Tibial nerve (tissue), 4 donors: ENCODE measurements at regions not wholly inside any gene's neighbourhood (a gene's known extent, or its start where the extent isn't known, plus 50 kb on each side); places are given as distances from the start of the nearest gene placed in this dataset.

Experiments
- CTCF ChIP-seq, 5 experiments: fragments of 200-600 bp in 3 of 5; fragments of 450-650 bp in 2 of 5; sonication (generic) in 3 of 5; IDR thresholded peaks; one replicate each; pipeline ENCODE4 v1.5.1; 2016 to 2019; ENCODE audit warnings: antibody characterized with exemption in 5 of 5, mild to moderate bottlenecking in 3 of 5, moderate library complexity in 2 of 5
- EP300 ChIP-seq, 2 donors: sonication (generic); formaldehyde crosslinking; IDR thresholded peaks; one replicate each; pipeline ENCODE4 v1.6.1; 2017; ENCODE audit warnings: antibody characterized with exemption in 2 of 2, mild to moderate bottlenecking in 1 of 2
- POLR2A ChIP-seq, 2 donors: fragments of 450-650 bp; IDR thresholded peaks; one replicate each; pipeline ENCODE4 v1.6.1; 2017; ENCODE audit warnings: antibody characterized with exemption in 2 of 2, mild to moderate bottlenecking in 2 of 2, moderate library complexity in 2 of 2

- no peak for TF ChIP-seq CTCF (IDR thresholded peaks at IDR 0.05)
- no peak for TF ChIP-seq POLR2A (IDR thresholded peaks at IDR 0.05)
- TF ChIP-seq EP300 (IDR thresholded peaks at IDR 0.05), result no peak
These were observed 434.4 kb upstream of the NBEA start for GRCh38 chr13:34507630-34508029.
